ENCODE measurements at regions not wholly inside any gene's neighbourhood (a gene's known extent, or its start where the extent isn't known, plus 50 kb on each side); places are given as distances from the start of the nearest gene placed in this dataset.

DNA sequence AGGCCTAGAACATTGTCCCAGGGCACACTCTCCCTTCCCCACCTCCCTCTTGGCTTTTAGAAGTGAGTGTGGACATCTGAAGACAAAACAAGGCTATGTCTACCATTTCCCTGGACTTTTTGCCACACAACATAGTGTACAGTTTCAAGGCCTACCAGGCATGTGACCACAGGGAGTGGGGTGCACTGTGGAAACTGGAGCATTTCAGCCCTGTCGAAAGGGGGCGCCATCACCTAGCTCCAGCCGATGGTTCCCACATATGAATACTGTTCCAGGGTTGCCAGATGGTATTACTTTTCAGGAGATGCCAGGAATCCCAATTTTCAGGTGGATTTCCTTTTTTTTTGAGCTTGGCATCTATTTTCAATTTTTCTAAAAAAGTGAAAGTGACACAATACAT, 140.7 kb downstream of the KATNIP start (continued):
- TF ChIP-seq ZBTB20 (CRISPR knock-in tag; IDR thresholded peaks at IDR 0.05; ENCODE audit: borderline replicate concordance, low read depth): no peak
- no peak for TF ChIP-seq SIN3A (IDR thresholded peaks at IDR 0.05; ENCODE audit: borderline replicate concordance, low read depth, low read length)
- TF ChIP-seq SP4 (CRISPR knock-in tag; IDR thresholded peaks at IDR 0.05): 0 out of 2 replicates have a peak, but pooled peaks have one; percentile 24
- no peak for TF ChIP-seq FOSL2 (CRISPR knock-in tag; IDR thresholded peaks at IDR 0.05)
- no peak for TF ChIP-seq KLF13 (CRISPR knock-in tag; IDR thresholded peaks at IDR 0.05)
- peak; percentile 39; the same call in 1 of the 2 replicates for TF ChIP-seq SMC3 (IDR thresholded peaks at IDR 0.05; ENCODE audit: low read length)
- TF ChIP-seq KLF15 (CRISPR knock-in tag; IDR thresholded peaks at IDR 0.05; ENCODE audit: borderline replicate concordance): no peak
- TF ChIP-seq, protein P1, sequence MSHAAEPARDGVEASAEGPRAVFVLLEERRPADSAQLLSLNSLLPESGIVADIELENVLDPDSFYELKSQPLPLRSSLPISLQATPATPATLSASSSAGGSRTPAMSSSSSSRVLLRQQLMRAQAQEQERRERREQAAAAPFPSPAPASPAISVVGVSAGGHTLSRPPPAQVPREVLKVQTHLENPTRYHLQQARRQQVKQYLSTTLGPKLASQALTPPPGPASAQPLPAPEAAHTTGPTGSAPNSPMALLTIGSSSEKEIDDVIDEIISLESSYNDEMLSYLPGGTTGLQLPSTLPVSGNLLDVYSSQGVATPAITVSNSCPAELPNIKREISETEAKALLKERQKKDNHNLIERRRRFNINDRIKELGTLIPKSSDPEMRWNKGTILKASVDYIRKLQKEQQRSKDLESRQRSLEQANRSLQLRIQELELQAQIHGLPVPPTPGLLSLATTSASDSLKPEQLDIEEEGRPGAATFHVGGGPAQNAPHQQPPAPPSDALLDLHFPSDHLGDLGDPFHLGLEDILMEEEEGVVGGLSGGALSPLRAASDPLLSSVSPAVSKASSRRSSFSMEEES (CRISPR knock-in tag; IDR thresholded peaks at IDR 0.05): 0 out of 2 replicates have a peak, but pooled peaks have one; percentile 40
- peak; percentile 74 for TF ChIP-seq STAG1 (CRISPR knock-in tag; IDR thresholded peaks at IDR 0.05)
- TF ChIP-seq, protein P2, sequence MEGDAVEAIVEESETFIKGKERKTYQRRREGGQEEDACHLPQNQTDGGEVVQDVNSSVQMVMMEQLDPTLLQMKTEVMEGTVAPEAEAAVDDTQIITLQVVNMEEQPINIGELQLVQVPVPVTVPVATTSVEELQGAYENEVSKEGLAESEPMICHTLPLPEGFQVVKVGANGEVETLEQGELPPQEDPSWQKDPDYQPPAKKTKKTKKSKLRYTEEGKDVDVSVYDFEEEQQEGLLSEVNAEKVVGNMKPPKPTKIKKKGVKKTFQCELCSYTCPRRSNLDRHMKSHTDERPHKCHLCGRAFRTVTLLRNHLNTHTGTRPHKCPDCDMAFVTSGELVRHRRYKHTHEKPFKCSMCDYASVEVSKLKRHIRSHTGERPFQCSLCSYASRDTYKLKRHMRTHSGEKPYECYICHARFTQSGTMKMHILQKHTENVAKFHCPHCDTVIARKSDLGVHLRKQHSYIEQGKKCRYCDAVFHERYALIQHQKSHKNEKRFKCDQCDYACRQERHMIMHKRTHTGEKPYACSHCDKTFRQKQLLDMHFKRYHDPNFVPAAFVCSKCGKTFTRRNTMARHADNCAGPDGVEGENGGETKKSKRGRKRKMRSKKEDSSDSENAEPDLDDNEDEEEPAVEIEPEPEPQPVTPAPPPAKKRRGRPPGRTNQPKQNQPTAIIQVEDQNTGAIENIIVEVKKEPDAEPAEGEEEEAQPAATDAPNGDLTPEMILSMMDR (CRISPR knock-in tag; IDR thresholded peaks at IDR 0.05): peak; percentile 82
- TF ChIP-seq TOPORS (CRISPR knock-in tag; IDR thresholded peaks at IDR 0.05): no peak
- no peak for TF ChIP-seq ZNF616 (CRISPR knock-in tag; IDR thresholded peaks at IDR 0.05; ENCODE audit: low read depth)
- no peak for TF ChIP-seq CBX1 (IDR thresholded peaks at IDR 0.05; ENCODE audit: low read depth)
- no peak for TF ChIP-seq ZSCAN31 (CRISPR knock-in tag; IDR thresholded peaks at IDR 0.05; ENCODE audit: low read depth)
- no peak for TF ChIP-seq NPAS2 (CRISPR knock-in tag; IDR thresholded peaks at IDR 0.05; ENCODE audit: borderline replicate concordance)

Measured in HepG2 (cell line).